ENCODE measurements at regions not wholly inside any gene's neighbourhood (a gene's known extent, or its start where the extent isn't known, plus 50 kb on each side); places are given as distances from the start of the nearest gene placed in this dataset.

- no peak overlapping the region for H3K23ac ChIP-seq (ENCODE audit: low read depth, low read length)
- no peak overlapping the region for H2BK5ac ChIP-seq (ENCODE audit: low read depth, low read length, poor library complexity, severe bottlenecking)
- no peak overlapping the region for H4K8ac ChIP-seq (ENCODE audit: low read depth in 2 of 2, low read length in 2 of 2)
- no peaks in the 10 kb centered on the region for H3K79me1 ChIP-seq (ENCODE audit: low read depth in 1 of 2, low read length in 2 of 2)
- in situ Hi-C loops (cut with MboI; ENCODE audit: low sequenced_read_pairs): no loop called here
- no peak overlapping the region for H3K4me3 ChIP-seq (ENCODE audit: insufficient read depth, low read depth, low read length)
- DNase-seq (no peak), ATAC-seq (ENCODE audit: low read depth) (no peak)
- no peak overlapping the region for H4K5ac ChIP-seq (ENCODE audit: low read depth, low read length)
- H3K9ac ChIP-seq (ENCODE audit: low read depth, low read length): no peak overlapping the region
- no TSS peak for BruUV-seq (replicated peaks)
- H4K91ac ChIP-seq (ENCODE audit: insufficient read depth, low read depth, low read length): no peak overlapping the region
- no peak overlapping the region for H3K4ac ChIP-seq (ENCODE audit: low read depth, low read length)
- no peak for TF ChIP-seq MAFK (IDR thresholded peaks at IDR 0.05; ENCODE audit: low read depth, low read length)
- TF ChIP-seq USF2 (IDR thresholded peaks at IDR 0.05; ENCODE audit: low read depth, low read length): no peak
- TF ChIP-seq RAD21 (IDR thresholded peaks at IDR 0.05; ENCODE audit: low read length): no peak
- no peak for TF ChIP-seq NFE2L2 (IDR thresholded peaks at IDR 0.05; ENCODE audit: low read depth, low read length)
- no peak for TF ChIP-seq CEBPB (IDR thresholded peaks at IDR 0.05; ENCODE audit: low read depth, low read length)
- no peak for TF ChIP-seq MXI1 (IDR thresholded peaks at IDR 0.05; ENCODE audit: borderline replicate concordance, low read depth, low read length)
- TF ChIP-seq CTCF (conservative IDR thresholded peaks at IDR 0.05; ENCODE audit: low read depth, low read length): no peak
- no peak for TF ChIP-seq RFX5 (IDR thresholded peaks at IDR 0.05; ENCODE audit: low read depth, low read length)
- TF ChIP-seq MAZ (IDR thresholded peaks at IDR 0.05; ENCODE audit: borderline replicate concordance, low read depth, low read length): no peak
- TF ChIP-seq RCOR1 (IDR thresholded peaks at IDR 0.05; ENCODE audit: insufficient replicate concordance, low read length): no peak
- no peak overlapping the region for H2BK120ac ChIP-seq (ENCODE audit: low read depth, low read length)
- H3K4me2 ChIP-seq (ENCODE audit: low read depth, low read length): no peak overlapping the region
- no peaks in the 10 kb centered on the region for H3K27me3 ChIP-seq (ENCODE audit: control insufficient read depth, insufficient read depth, low read length)
- intact Hi-C loops (cut with micrococcal nuclease): no loop called here
- H3K36me3 ChIP-seq (ENCODE audit: control insufficient read depth, insufficient read depth, low read length): no peaks in the 10 kb centered on the region
- no peaks in the 10 kb centered on the region for H3K4me1 ChIP-seq (ENCODE audit: control insufficient read depth, insufficient read depth, low read length)
- H2AK9ac ChIP-seq (replicated peaks; ENCODE audit: low read depth, low read length, poor library complexity): no peak overlapping the region
- no peaks in the 10 kb centered on the region for H3K9me3 ChIP-seq (ENCODE audit: control insufficient read depth, insufficient read depth, low read length)
- no peak overlapping the region for H3K56ac ChIP-seq (ENCODE audit: extremely low read depth, insufficient read depth, low read length)
- H3K14ac ChIP-seq (replicated peaks; ENCODE audit: low read depth, low read length): no peak overlapping the region
- H2BK15ac ChIP-seq (ENCODE audit: low read depth, low read length): no peak overlapping the region
- POLR2A ChIA-PET (ENCODE audit: unreplicated experiment): no interaction called here
- no peak overlapping the region for H2AK5ac ChIP-seq (ENCODE audit: low read depth, low read length)
- no peaks in the 10 kb centered on the region for H3K9me1 ChIP-seq (ENCODE audit: insufficient read depth, low read length)
- no peak overlapping the region for H3K27ac ChIP-seq (ENCODE audit: insufficient read depth, low read length)
- no peak overlapping the region for H2BK20ac ChIP-seq (ENCODE audit: low read depth, low read length)
- H4K20me1 ChIP-seq (ENCODE audit: insufficient read depth, low read length): no peaks in the 10 kb centered on the region
- dilution Hi-C loops (cut with HindIII; ENCODE audit: low sequenced_read_pairs, unreplicated experiment): no loop called here
- no peak overlapping the region for H3K18ac ChIP-seq (ENCODE audit: low read depth, low read length)
- H2AFZ ChIP-seq (replicated peaks; ENCODE audit: low read length, poor library complexity): no peak overlapping the region
- CTCF ChIA-PET: no interaction called here
Measured at GRCh38 chr1:191609305-191609704, 549.0 kb upstream of the RGS18 start.

Measured in IMR-90 (cell line).